Adrenal gland (tissue), 9 donors: ENCODE measurements at regions not wholly inside any gene's neighbourhood (a gene's known extent, or its start where the extent isn't known, plus 50 kb on each side); places are given as distances from the start of the nearest gene placed in this dataset.

Experiments used
- DNase-seq, 7 donors: peaks; one replicate each; pipeline ENCODE4 v3.0.0-alpha.2; 2019 to 2020
- H3K27ac ChIP-seq, 5 donors: fragments of 200-600 bp; sonication (generic) in 4 of 5; 1 replicate in 3 of 5; 2 replicates in 2 of 5; pipeline versions ENCODE4 v1.5.1 to v1.8.0; 2016 to 2020; ENCODE audit warnings: mild to moderate bottlenecking in 1 of 5
- H3K27me3 ChIP-seq: fragments of 200-600 bp; 2 replicates; pipeline ENCODE4 v1.8.0; 2021
- H3K36me3 ChIP-seq, 2 donors: fragments of 200-600 bp; replicated peaks in 1 of 2; 1 replicate in 1 of 2; 2 replicates in 1 of 2; pipeline versions ENCODE4 v1.5.1 to v1.8.0; 2018 to 2022
- H3K4me1 ChIP-seq, 2 donors: fragments of 200-600 bp; replicated peaks in 1 of 2; 1 replicate in 1 of 2; 2 replicates in 1 of 2; pipeline versions ENCODE4 v1.5.1 to v1.8.0; 2018 to 2021
- H3K4me3 ChIP-seq, 4 donors: fragments of 200-600 bp; sonication (generic) in 3 of 4; one replicate each; pipeline ENCODE4 v1.5.1; 2016 to 2018
- H3K9me3 ChIP-seq, 3 donors: fragments of 200-600 bp; sonication (generic) in 1 of 3; replicated peaks in 1 of 3; 1 replicate in 2 of 3; 2 replicates in 1 of 3; pipeline versions ENCODE4 v1.5.1 to v1.8.0; 2016 to 2021
- CTCF ChIP-seq, 6 experiments: fragments of 450-650 bp in 4 of 6; fragments of 200-600 bp in 2 of 6; sonication (generic) in 1 of 6; IDR thresholded peaks; 1 replicate in 5 of 6; 2 replicates in 1 of 6; pipeline versions ENCODE4 v1.5.1 to v1.8.0; 2016 to 2021; ENCODE audit warnings: antibody characterized with exemption in 6 of 6, mild to moderate bottlenecking in 2 of 6, moderate library complexity in 1 of 6
- POLR2A ChIP-seq, 2 donors: fragments of 450-650 bp; IDR thresholded peaks; one replicate each; pipeline ENCODE4 v1.6.1; 2017; ENCODE audit warnings: antibody characterized with exemption in 2 of 2, mild to moderate bottlenecking in 2 of 2, moderate library complexity in 1 of 2
- WGBS, 4 donors: extraction: QIAGEN DNeasy Blood & Tissue Kit in 2 of 4; methylation state at CpG; one replicate each; pipeline versions ENCODE4 v1.1.5 to v1.1.7; 2013 to 2017; 5-methylcytosine and 5-hydroxymethylcytosine counted together
- intact Hi-C, 2 donors: fragments of 100-400 bp; cut with DNase I; formaldehyde crosslinking; loops; one replicate each; pipeline versions ENCODE4 v1.14.1 to v1.15.0; 2022 to 2023
- donor health status: healthy with polysubstance abuse.
- donor health status: Bipolar disorder and iron deficiency.
- donor health status: DM: yes; HTN: yes; CAD: no.
- donor health status: DM: no; HTN: no; CAD: no.
- donor health status: DM: no; HTN: no; CAD: no.

DNA sequence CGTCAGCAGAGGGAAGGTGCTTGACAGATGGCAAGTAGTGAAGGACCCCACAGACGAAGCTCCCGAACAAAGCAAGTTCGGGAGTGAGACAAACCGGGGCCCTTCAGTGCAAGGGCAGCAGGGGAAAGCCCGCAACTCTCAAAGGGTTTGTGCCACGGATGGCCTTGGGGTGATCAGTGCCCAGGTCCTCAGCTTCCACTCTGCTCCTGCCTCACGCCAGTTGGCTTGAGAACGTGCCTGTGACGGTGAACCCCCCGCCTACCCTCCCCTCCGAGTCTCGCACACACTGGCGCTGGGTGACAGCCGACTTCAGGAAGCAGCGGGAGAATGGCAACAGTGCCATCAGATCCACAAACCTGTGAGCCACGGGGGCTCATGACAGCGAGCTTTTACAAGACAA is 56.8 kb upstream of the SALL3 start:
- no peaks in the 10 kb centered on the region for H3K36me3 ChIP-seq

DNA sequence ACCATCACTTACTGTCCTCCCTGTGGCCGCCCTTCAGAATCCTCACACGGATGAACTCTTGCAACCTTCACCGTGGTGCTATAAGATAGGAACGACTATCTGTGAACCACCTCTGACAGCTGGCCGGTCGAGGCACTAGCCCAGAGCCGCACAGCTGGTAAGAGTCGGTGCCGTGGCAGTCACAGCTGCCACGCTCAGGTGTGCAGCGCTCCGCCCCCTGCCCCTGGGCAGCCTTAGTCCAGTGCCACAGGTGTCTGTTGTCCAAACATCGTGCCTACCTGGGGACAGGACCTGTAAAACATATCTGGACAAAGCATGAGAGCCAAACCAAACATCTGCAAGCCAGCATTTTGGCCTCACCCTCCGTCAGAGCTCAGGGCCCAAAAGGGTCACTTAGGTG is 55.3 kb upstream of the SALL3 start:
- Histone ChIP-seq H3K4me3 (no peak overlapping the region), H3K27me3 (no peaks in the 10 kb centered on the region), H3K9me3 (no peaks in the 10 kb centered on the region), H3K27ac (no peak overlapping the region), H3K4me1 (no peaks in the 10 kb centered on the region), H3K36me3 (no peaks in the 10 kb centered on the region)
- intact Hi-C loops, result no loop called here
- no peak for TF ChIP-seq POLR2A (IDR thresholded peaks at IDR 0.05)
- TF ChIP-seq CTCF (IDR thresholded peaks at IDR 0.05), result no peak
- 74 to 87% (median 83%) methylated on average over 6 to 14 of the region's 14 CpGs for WGBS, 4 donors
- no peak for DNase-seq

More for the DNA sequence above, 56.8 kb upstream of the SALL3 start:
- Histone ChIP-seq H3K27ac (no peak overlapping the region), H3K4me1 (no peaks in the 10 kb centered on the region), H3K4me3 (no peak overlapping the region), H3K9me3 (no peaks in the 10 kb centered on the region), H3K27me3 (no peaks in the 10 kb centered on the region)
- DNase-seq, result no peak
- WGBS, 4 donors, result 72 to 82% (median 76%) methylated on average over 18 of the region's 18 CpGs
- TF ChIP-seq CTCF (IDR thresholded peaks at IDR 0.05) (no peak), POLR2A (IDR thresholded peaks at IDR 0.05) (no peak)
- intact Hi-C loops, result no loop called here

- Histone ChIP-seq H3K4me3 (no peak overlapping the region), H3K9me3 (no peaks in the 10 kb centered on the region), H3K27ac (no peak overlapping the region), H3K4me1 (no peaks in the 10 kb centered on the region), H3K36me3 (no peaks in the 10 kb centered on the region), H3K27me3 (no peaks in the 10 kb centered on the region)
- no peak for DNase-seq
- TF ChIP-seq CTCF (IDR thresholded peaks at IDR 0.05) (no peak), POLR2A (IDR thresholded peaks at IDR 0.05) (no peak)
- 87 to 93% (median 88%) methylated on average over 26 to 43 of the region's 43 CpGs for WGBS, 4 donors
- intact Hi-C loops, result no loop called here
These were observed 54.7 kb upstream of the SALL3 start for GRCh38 chr18:78924786-78925540.

DNA sequence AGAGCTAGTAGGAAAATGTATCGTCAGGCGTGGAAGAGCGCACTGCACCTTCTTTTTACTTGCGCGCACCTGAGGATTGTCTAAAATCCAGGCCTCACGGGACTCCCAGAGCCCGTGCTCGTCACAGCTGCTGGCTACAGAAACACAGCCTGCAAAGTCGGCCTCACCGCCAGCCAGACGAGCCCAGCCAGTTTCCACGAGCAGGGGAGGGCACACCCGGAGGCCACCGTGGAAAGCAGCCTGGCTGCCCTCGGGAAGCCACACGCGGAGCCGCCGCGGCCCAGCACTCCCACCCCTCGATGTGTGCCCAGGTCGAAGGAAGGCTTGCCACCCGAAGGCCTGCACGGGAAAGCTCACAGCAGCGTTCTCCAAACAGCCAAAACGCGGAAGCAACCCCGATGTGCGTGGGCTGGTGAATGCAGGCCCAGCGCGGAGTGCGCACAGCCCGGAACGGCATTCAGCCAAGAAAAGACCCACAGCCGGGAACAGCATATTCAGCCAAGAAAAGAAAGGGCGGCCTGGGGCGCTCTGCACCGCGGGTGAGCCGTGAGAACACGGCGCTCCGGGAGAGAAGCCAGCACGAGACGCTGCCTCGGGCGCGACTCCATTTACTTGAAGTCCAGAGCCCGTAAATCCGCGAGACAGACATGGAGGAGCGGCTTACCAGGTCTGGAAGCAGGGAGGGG is 53.9 kb upstream of the SALL3 start:
- Histone ChIP-seq H3K9me3 (no peaks in the 10 kb centered on the region), H3K27me3 (no peaks in the 10 kb centered on the region), H3K27ac (no peak overlapping the region), H3K4me3 (no peak overlapping the region), H3K36me3 (no peaks in the 10 kb centered on the region), H3K4me1 (no peaks in the 10 kb centered on the region)
- no peak for DNase-seq
- intact Hi-C loops, result no loop called here
- 91 to 97% (median 94%) methylated on average over 40 to 52 of the region's 52 CpGs for WGBS, 4 donors
- TF ChIP-seq CTCF (IDR thresholded peaks at IDR 0.05) (no peak), POLR2A (IDR thresholded peaks at IDR 0.05) (no peak)
